H1 (cell line): ENCODE measurements at regions not wholly inside any gene's neighbourhood (a gene's known extent, or its start where the extent isn't known, plus 50 kb on each side); places are given as distances from the start of the nearest gene placed in this dataset.
A peak's percentile ranks its signal among the peaks of the same experiment; 100 is the strongest.

ENCODE experiments used
- CTCF ChIA-PET: fragments of 300-600 bp; sonication (Branson Sonifier 250); formaldehyde crosslinking; loops from one replicate; lab custom pipeline; 2021; ENCODE audit not compliant: partially characterized antibody; lab: Charles Lee
- POLR2A ChIA-PET: fragments of 300-600 bp; sonication (Branson Sonifier 250); formaldehyde crosslinking; loops from one replicate; lab custom pipeline; 2021; ENCODE audit warnings: inconsistent platforms; ENCODE audit not compliant: partially characterized antibody; lab: Charles Lee
- DNase-seq, 2 experiments: peaks; one replicate each; pipeline versions ENCODE4 v3.0.0 to v3.0.0-alpha.2; 2010 to 2022; ENCODE audit warnings: low spot score in 2 of 2, low read depth in 1 of 2, mixed read lengths in 1 of 2
- FAIRE-seq: peaks from 2 replicates; lab custom pipeline; 2011; peaks lifted over from hg19 to GRCh38; lab: Jason Lieb, UNC
- H2AFZ ChIP-seq: 2 replicates; pipeline ENCODE4 v1.8.1; 2012; ENCODE audit warnings: low read length, inconsistent platforms
- H2AK5ac ChIP-seq: 2 replicates; pipeline ENCODE4 v1.6.1; 2013; ENCODE audit warnings: low read depth, low read length
- H2BK120ac ChIP-seq: replicated peaks from 2 replicates; pipeline ENCODE3; 2013; ENCODE audit warnings: low read depth, low read length, inconsistent platforms
- H2BK12ac ChIP-seq: 2 replicates; pipeline ENCODE4 v1.6.1; 2013; ENCODE audit warnings: low read depth, low read length
- H2BK15ac ChIP-seq: 2 replicates; pipeline ENCODE4 v1.6.1; 2013; ENCODE audit warnings: low read length
- H2BK20ac ChIP-seq: 2 replicates; pipeline ENCODE4 v1.6.1; 2013; ENCODE audit warnings: low read length
- H2BK5ac ChIP-seq: 2 replicates; pipeline ENCODE4 v1.6.1; 2013; ENCODE audit warnings: low read depth, low read length
- H3K14ac ChIP-seq: 2 replicates; pipeline ENCODE4 v1.6.1; 2013; ENCODE audit warnings: inconsistent platforms; ENCODE audit not compliant: insufficient read length
- H3K18ac ChIP-seq: 2 replicates; pipeline ENCODE4 v1.6.1; 2013; ENCODE audit warnings: low read length; ENCODE audit errors: extremely low read depth
- H3K23ac ChIP-seq: 2 replicates; pipeline ENCODE4 v1.6.1; 2013; ENCODE audit warnings: inconsistent platforms; ENCODE audit not compliant: insufficient read length
- H3K23me2 ChIP-seq: 2 replicates; pipeline ENCODE4 v1.6.1; 2013; ENCODE audit warnings: low read depth, low read length
- H3K27ac ChIP-seq: 2 replicates; pipeline ENCODE4 v1.6.1; 2011; ENCODE audit warnings: low read depth, low read length, inconsistent platforms
- H3K27me3 ChIP-seq, 4 experiments: replicated peaks in 1 of 4; 1 replicate in 1 of 4; 2 replicates in 3 of 4; pipeline versions ENCODE4 v1.6.1 to v1.8.1; 2011 to 2013; ENCODE audit warnings: low read length in 3 of 4, mild to moderate bottlenecking in 3 of 4, inconsistent platforms in 2 of 4, mixed read lengths in 2 of 4, moderate library complexity in 1 of 4; ENCODE audit not compliant: control insufficient read depth in 3 of 4, insufficient read depth in 3 of 4; ENCODE audit errors: extremely low read depth in 1 of 4
- H3K36me3 ChIP-seq, 4 experiments: 2 replicates each; pipeline versions ENCODE4 v1.6.1 to v1.8.1; 2011 to 2013; ENCODE audit warnings: mild to moderate bottlenecking in 4 of 4, low read length in 3 of 4, moderate library complexity in 2 of 4, control low read depth in 1 of 4, inconsistent platforms in 1 of 4; ENCODE audit not compliant: insufficient read depth in 4 of 4, control insufficient read depth in 2 of 4
- H3K4ac ChIP-seq: replicated peaks from 2 replicates; pipeline ENCODE3; 2013; ENCODE audit warnings: low read length, low read depth, mixed read lengths, inconsistent platforms; ENCODE audit not compliant: insufficient read length
- H3K4me1 ChIP-seq, 4 experiments: replicated peaks in 1 of 4; 1 replicate in 1 of 4; 2 replicates in 3 of 4; pipeline versions ENCODE4 v1.6.1 to v1.8.1; 2011 to 2013; ENCODE audit warnings: low read length in 3 of 4, inconsistent platforms in 2 of 4, mixed read lengths in 1 of 4; ENCODE audit not compliant: insufficient read depth in 4 of 4, control insufficient read depth in 3 of 4
- H3K4me2 ChIP-seq, 2 experiments: 2 replicates each; pipeline versions ENCODE4 v1.6.1 to v1.8.1; 2011 to 2013; ENCODE audit warnings: low read depth in 2 of 2, low read length in 2 of 2, control low read depth in 1 of 2, inconsistent platforms in 1 of 2, mild to moderate bottlenecking in 1 of 2; ENCODE audit not compliant: insufficient read depth in 1 of 2
- H3K4me3 ChIP-seq, 4 experiments: fragments of 200-600, 300-600 bp in 1 of 4; sonication (generic), shearing (Covaris generic), sonication (Bioruptor Twin) in 1 of 4; 2 replicates each; pipeline versions ENCODE4 v1.5.1 to v1.8.1; 2011 to 2016; ENCODE audit warnings: low read length in 4 of 4, low read depth in 3 of 4, control low read depth in 2 of 4, inconsistent platforms in 2 of 4, mild to moderate bottlenecking in 2 of 4, mixed read lengths in 1 of 4, moderate library complexity in 1 of 4; ENCODE audit not compliant: insufficient read depth in 2 of 4; ENCODE audit errors: extremely low read depth in 1 of 4
- H3K56ac ChIP-seq: replicated peaks from 2 replicates; pipeline ENCODE3; 2013; ENCODE audit warnings: low read depth, mild to moderate bottlenecking, mixed read lengths, low read length, inconsistent platforms; ENCODE audit not compliant: insufficient read length
- H3K79me1 ChIP-seq: 2 replicates; pipeline ENCODE4 v1.6.1; 2013; ENCODE audit warnings: low read depth, low read length, control low read depth
- H3K79me2 ChIP-seq, 2 experiments: 2 replicates each; pipeline versions ENCODE4 v1.6.1 to v1.8.1; 2012 to 2013; ENCODE audit warnings: low read length in 2 of 2, mild to moderate bottlenecking in 2 of 2, inconsistent platforms in 1 of 2; ENCODE audit not compliant: insufficient read depth in 2 of 2, control insufficient read depth in 1 of 2
- H3K9ac ChIP-seq, 4 experiments: replicated peaks in 1 of 4; 1 replicate in 1 of 4; 2 replicates in 3 of 4; pipeline versions ENCODE4 v1.6.1 to v1.8.1; 2011 to 2013; ENCODE audit warnings: low read depth in 3 of 4, low read length in 3 of 4, control low read depth in 2 of 4, mild to moderate bottlenecking in 2 of 4, moderate library complexity in 2 of 4, inconsistent platforms in 1 of 4; ENCODE audit errors: extremely low read depth in 1 of 4
- H3K9me3 ChIP-seq, 2 experiments: 2 replicates each; pipeline versions ENCODE4 v1.6.1 to v1.8.1; 2012 to 2013; ENCODE audit warnings: mild to moderate bottlenecking in 2 of 2, moderate library complexity in 2 of 2, control low read depth in 1 of 2, inconsistent platforms in 1 of 2, low read depth in 1 of 2, low read length in 1 of 2, mixed read lengths in 1 of 2; ENCODE audit not compliant: insufficient read depth in 2 of 2
- H4K20me1 ChIP-seq, 2 experiments: replicated peaks in 1 of 2; 2 replicates each; pipeline versions ENCODE3 to v1.8.1; 2011 to 2013; ENCODE audit warnings: inconsistent platforms in 2 of 2, low read length in 2 of 2, mild to moderate bottlenecking in 1 of 2; ENCODE audit not compliant: insufficient read depth in 2 of 2, control insufficient read depth in 1 of 2
- H4K5ac ChIP-seq: 2 replicates; pipeline ENCODE4 v1.6.1; 2013; ENCODE audit warnings: low read length, low read depth, mixed read lengths, inconsistent platforms; ENCODE audit not compliant: insufficient read length
- H4K8ac ChIP-seq: 2 replicates; pipeline ENCODE4 v1.8.0; 2013; ENCODE audit warnings: mild to moderate bottlenecking, moderate library complexity, low read length, inconsistent platforms; ENCODE audit not compliant: insufficient read depth; ENCODE audit errors: extremely low read depth
- H4K91ac ChIP-seq: replicated peaks from 2 replicates; pipeline ENCODE3; 2013; ENCODE audit warnings: low read length, mixed read lengths, inconsistent platforms; ENCODE audit not compliant: insufficient read length
- CHD2 ChIP-seq: IDR thresholded peaks from 2 replicates; pipeline ENCODE4 v1.6.1; 2012; ENCODE audit warnings: low read length, improper control_type of control experiment
- PHF8 ChIP-seq: fragments of 200-600 bp; sonication (generic); conservative IDR thresholded peaks from 2 replicates; pipeline ENCODE4 v1.7.1; 2012; ENCODE audit warnings: low read depth, mild to moderate bottlenecking, inconsistent platforms, low read length, moderate library complexity
- RNF2 ChIP-seq: fragments of 200-900, 300-1000 bp; sonication (generic); IDR thresholded peaks from 2 replicates; pipeline ENCODE4 v1.7.1; 2016; ENCODE audit warnings: borderline replicate concordance, low read depth, mild to moderate bottlenecking, antibody characterized with exemption, low read length; ENCODE audit not compliant: poor library complexity, severe bottlenecking; ENCODE audit errors: missing control alignments
- WGBS, 2 experiments: shearing (Covaris generic) in 1 of 2; methylation state at CpG; one replicate each; pipeline versions ENCODE4 v1.1.6 to v1.1.7; 2013 to 2015; ENCODE audit warnings: low lambda C conversion rate in 2 of 2, mixed read lengths in 2 of 2, inconsistent platforms in 1 of 2, low coverage in 1 of 2, missing lambda C conversion rate in 1 of 2; ENCODE audit not compliant: insufficient replicate concordance in 2 of 2, insufficient coverage in 1 of 2, insufficient read length in 1 of 2; ENCODE audit errors: extremely low coverage in 1 of 2, missing lambda C conversion rate in 1 of 2; 5-methylcytosine and 5-hydroxymethylcytosine counted together

DNA sequence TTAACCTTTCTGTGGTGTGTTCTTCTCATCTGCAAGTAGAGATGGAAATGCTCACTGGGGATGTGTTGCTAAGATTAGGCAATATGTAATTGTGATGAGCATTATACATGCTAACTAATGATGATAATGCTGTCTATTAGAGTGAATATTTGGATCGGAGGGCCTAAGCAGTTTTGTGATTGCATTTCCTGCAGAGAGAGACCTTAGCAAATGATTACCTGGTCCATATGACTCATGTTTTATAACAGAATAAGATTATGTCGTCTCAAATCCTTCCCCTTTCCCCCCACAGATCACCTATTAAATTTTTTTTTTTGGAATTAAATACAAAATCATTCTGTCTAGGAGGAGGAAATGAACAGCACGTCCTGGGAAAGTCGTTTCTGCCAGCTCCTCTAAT lies 82.7 kb downstream of the IZUMO3 start:
- Histone ChIP-seq H2AK5ac (no peak overlapping the region), H2BK5ac (no peak overlapping the region), H3K27me3 (no peaks in the 10 kb centered on the region), H3K36me3 (no peaks in the 10 kb centered on the region), H4K5ac (no peak overlapping the region), H3K79me1 (no peaks in the 10 kb centered on the region), H3K14ac (no peak overlapping the region), H3K4ac (no peak overlapping the region), H3K4me3 (no peak overlapping the region), H3K27ac (no peak overlapping the region), H3K79me2 (no peaks in the 10 kb centered on the region), H4K8ac (no peak overlapping the region), H2BK120ac (no peak overlapping the region), H3K56ac (no peak overlapping the region), H2AFZ (peak overlapping the region; percentile 69; the same call in 1 of the 2 replicates), H2BK12ac (no peak overlapping the region), H2BK20ac (no peak overlapping the region), H3K4me2 (no peak overlapping the region), H3K4me1 (peaks cover 0 to 9% (median 2%) of the 10 kb centered on the region in 4 experiments; a peak in 3 of 7 replicates), H2BK15ac (no peak overlapping the region), H3K23me2 (no peaks in the 10 kb centered on the region), H3K9ac (no peak overlapping the region), H4K20me1 (no peaks in the 10 kb centered on the region), H3K23ac (no peak overlapping the region), H3K9me3 (no peaks in the 10 kb centered on the region), H4K91ac (no peak overlapping the region), H3K18ac (no peak overlapping the region)
- ChIA-PET POLR2A (no interaction called here), CTCF (interaction anchor here (0.6 kb wide), 1 partner anchor 205 kb away, joined by 4 read pairs; no protein-coding TSS in a partner anchor)
- no peak for FAIRE-seq
- TF ChIP-seq RNF2: no peak
- no peak for TF ChIP-seq PHF8
- TF ChIP-seq CHD2: no peak
- DNase-seq: no peak
- 90% methylated on average over 4 of the region's 4 CpGs; no CpG with 5 or more reads in 1 of the 2 experiments for WGBS, 2 experiments
